ENCODE measurements at regions not wholly inside any gene's neighbourhood (a gene's known extent, or its start where the extent isn't known, plus 50 kb on each side); places are given as distances from the start of the nearest gene placed in this dataset.

DNA sequence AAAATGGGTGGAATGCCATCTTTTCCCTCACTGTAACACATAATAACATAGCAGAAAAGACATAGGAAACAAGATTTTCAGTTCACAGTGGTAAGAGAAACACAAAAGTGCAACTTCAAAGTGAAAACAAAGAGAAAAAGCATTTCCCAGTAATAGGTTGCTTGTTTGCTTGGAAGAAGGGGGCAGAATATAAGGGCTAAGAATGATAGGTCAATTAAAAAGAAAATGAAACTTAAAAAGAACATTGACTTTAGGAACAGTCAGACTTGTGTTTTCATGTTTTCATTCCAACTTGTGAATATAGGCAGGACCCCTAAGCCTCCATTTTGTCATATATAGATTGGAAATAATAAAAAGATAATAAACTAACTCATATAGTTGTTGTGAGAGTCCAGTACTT lies 168.2 kb upstream of the PPP3CA start:
- no peaks in the 10 kb centered on the region for H3K36me3 Mint-ChIP-seq (ENCODE audit: low read depth)
- H3K9me3 Mint-ChIP-seq, result no peaks in the 10 kb centered on the region
- intact Hi-C loops (cut with micrococcal nuclease), result no loop called here
- H3K27me3 Mint-ChIP-seq (ENCODE audit: low read depth), result peaks cover 28% of the 10 kb centered on the region
- CTCF ChIA-PET, result no interaction called here
- DNase-seq, result no peak
- no peak overlapping the region for H3K4me3 Mint-ChIP-seq
- H3K4me1 Mint-ChIP-seq (ENCODE audit: low read depth), result peaks cover 2% of the 10 kb centered on the region
- H3K27ac Mint-ChIP-seq, result no peak overlapping the region

DNA sequence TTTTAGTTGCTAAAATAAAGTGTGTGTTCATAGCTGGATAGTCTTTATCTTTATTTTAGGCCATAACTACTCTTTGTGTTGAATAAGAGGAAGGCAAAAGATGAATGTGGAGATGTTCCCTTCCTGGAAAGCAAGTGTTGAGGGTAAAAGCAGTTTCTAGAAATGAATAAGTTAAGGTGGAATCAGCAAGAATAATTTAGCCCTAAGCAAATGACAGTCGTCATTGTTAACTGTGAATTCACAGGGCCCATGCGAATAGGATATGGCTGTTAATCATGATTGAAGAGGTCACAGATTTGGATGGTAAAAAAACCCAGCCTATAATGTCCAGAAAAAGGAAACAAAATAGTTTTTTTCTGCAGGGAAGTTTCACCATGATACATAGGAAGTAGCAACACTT lies 167.8 kb upstream of the PPP3CA start:
- H3K27me3 Mint-ChIP-seq (ENCODE audit: low read depth), result peaks cover 25% of the 10 kb centered on the region
- no peaks in the 10 kb centered on the region for H3K9me3 Mint-ChIP-seq
- intact Hi-C loops (cut with micrococcal nuclease), result no loop called here
- no peak for DNase-seq
- no peaks in the 10 kb centered on the region for H3K36me3 Mint-ChIP-seq (ENCODE audit: low read depth)
- H3K4me1 Mint-ChIP-seq (ENCODE audit: low read depth), result peaks cover 2% of the 10 kb centered on the region
- CTCF ChIA-PET, result no interaction called here
- H3K27ac Mint-ChIP-seq, result no peak overlapping the region
- H3K4me3 Mint-ChIP-seq, result no peak overlapping the region

DNA sequence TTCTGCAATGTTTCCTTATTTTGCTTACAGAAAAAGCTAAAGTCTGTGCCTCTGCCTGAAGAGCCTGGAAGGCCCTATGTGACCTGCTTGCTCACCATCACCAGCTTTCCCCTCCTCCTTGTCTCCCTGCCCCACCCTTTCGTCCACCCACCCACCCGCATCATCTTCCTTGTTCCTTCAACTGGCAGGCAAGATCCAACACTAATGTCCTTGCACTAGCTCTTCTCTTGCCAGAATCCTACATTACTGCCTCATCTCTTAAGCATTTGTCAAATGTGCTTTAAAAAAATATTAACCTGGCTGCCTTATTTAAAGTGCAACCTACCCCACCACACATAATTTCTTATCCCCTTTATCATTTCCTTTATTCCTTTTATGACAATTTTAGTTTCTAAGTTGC lies 165.1 kb upstream of the PPP3CA start:
- intact Hi-C loops (cut with micrococcal nuclease), result no loop called here
- DNase-seq, result no peak
- Mint-ChIP-seq H3K4me3 (no peak overlapping the region), H3K4me1 (ENCODE audit: low read depth) (peaks cover 2% of the 10 kb centered on the region), H3K36me3 (ENCODE audit: low read depth) (no peaks in the 10 kb centered on the region), H3K27ac (no peak overlapping the region), H3K27me3 (ENCODE audit: low read depth) (peaks cover 18% of the 10 kb centered on the region), H3K9me3 (no peaks in the 10 kb centered on the region)
- CTCF ChIA-PET, result interaction anchor here (0.6 to 0.9 kb wide), 2 partner anchors 343 to 576 kb away, joined by 3 to 4 read pairs; no protein-coding TSS in a partner anchor

DNA sequence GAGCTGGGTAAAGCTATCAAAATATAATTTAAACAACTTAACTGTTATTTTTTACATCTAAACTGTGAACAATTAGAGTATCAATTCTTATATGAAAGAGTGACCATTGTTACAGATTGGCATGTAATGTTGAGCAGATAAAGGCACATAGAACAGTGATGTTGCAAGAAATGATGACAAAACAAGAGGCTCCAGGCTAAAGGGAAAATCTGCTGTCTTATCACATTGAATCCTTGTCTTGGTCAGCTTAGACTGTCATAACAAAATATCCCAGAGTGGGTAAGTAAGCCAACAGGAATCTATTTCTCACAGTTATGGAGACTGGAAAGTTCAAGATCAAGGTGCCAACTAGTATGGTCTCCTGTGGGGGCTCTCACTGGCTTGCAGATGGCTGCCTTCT lies 154.1 kb upstream of the PPP3CA start:
- no peaks in the 10 kb centered on the region for H3K9me3 Mint-ChIP-seq
- CTCF ChIA-PET, result no interaction called here
- peaks cover 7% of the 10 kb centered on the region for H3K27me3 Mint-ChIP-seq (ENCODE audit: low read depth)
- intact Hi-C loops (cut with micrococcal nuclease), result no loop called here
- DNase-seq, result no peak
- peaks cover 2% of the 10 kb centered on the region for H3K4me1 Mint-ChIP-seq (ENCODE audit: low read depth)
- H3K27ac Mint-ChIP-seq, result no peak overlapping the region
- H3K36me3 Mint-ChIP-seq (ENCODE audit: low read depth), result no peaks in the 10 kb centered on the region
- no peak overlapping the region for H3K4me3 Mint-ChIP-seq

DNA sequence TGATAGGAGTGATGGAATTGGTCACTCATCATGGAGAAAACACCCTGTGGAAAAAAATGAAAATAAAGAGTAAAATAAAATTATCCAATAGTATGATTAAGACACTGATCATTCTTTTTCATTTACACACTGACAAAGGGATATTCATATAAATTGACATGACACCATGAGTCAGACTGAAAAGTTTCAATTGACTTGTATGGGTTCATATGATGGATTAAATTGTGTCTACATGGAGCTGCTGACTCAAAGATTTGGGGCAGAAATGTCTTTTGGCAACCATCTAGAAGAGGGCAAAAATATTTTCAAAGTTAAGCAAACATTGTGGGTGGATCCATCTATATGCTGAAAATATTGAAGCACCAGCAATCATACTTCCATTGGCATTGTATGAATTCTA lies 153.4 kb upstream of the PPP3CA start:
- Mint-ChIP-seq H3K9me3 (no peaks in the 10 kb centered on the region), H3K4me1 (ENCODE audit: low read depth) (peaks cover 2% of the 10 kb centered on the region), H3K27me3 (ENCODE audit: low read depth) (peaks cover 7% of the 10 kb centered on the region), H3K36me3 (ENCODE audit: low read depth) (no peaks in the 10 kb centered on the region), H3K4me3 (no peak overlapping the region), H3K27ac (no peak overlapping the region)
- intact Hi-C loops (cut with micrococcal nuclease), result no loop called here
- CTCF ChIA-PET, result no interaction called here
- no peak for DNase-seq

DNA sequence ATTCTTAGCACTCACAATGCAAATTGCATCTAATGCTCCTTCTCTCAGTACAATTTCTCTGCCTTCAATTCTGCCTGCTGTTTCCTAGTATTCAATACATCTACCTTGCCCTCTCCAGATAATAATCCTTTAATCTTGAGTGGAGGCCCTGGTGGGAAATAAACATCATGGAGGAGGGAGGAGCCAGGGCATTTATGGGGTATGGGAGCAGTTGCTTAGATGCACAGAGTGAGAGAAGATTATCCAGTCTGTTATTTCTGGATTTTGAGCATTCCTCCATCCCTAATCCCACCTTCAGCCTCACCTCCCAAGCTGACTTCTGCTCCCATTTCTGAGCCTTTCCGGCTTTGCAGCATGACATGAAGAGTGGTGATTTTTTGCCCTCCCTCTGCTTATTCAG lies 127.9 kb upstream of the PPP3CA start:
- no peaks in the 10 kb centered on the region for H3K36me3 Mint-ChIP-seq (ENCODE audit: low read depth)

DNA sequence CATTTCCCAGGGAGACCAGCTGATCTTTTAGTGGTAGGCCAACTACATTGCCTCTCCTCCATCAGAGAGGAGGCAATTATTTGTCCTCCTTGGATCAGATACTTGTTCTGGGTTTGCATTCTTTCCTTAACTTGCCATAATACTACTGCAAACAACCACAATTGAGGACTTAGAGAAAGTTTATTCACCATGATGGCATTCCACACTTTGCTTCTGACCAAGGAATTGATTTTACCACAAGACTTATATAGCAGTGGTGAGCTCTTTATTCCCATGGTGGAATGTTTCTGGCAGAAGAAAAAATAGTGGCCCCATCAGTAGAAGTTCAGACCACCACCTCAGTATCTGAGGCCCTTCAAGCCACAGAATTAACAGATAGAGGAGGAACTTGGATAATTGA lies 123.9 kb upstream of the PPP3CA start:
- Mint-ChIP-seq H3K9me3 (no peaks in the 10 kb centered on the region), H3K4me3 (no peak overlapping the region), H3K4me1 (ENCODE audit: low read depth) (no peaks in the 10 kb centered on the region), H3K27ac (no peak overlapping the region), H3K36me3 (ENCODE audit: low read depth) (no peaks in the 10 kb centered on the region), H3K27me3 (ENCODE audit: low read depth) (peaks cover 12% of the 10 kb centered on the region)
- no peak for DNase-seq
- intact Hi-C loops (cut with micrococcal nuclease), result no loop called here
- CTCF ChIA-PET, result no interaction called here

More for the DNA sequence above, 127.9 kb upstream of the PPP3CA start:
- Mint-ChIP-seq H3K4me1 (ENCODE audit: low read depth) (no peaks in the 10 kb centered on the region), H3K27me3 (ENCODE audit: low read depth) (peaks cover 14% of the 10 kb centered on the region), H3K27ac (no peak overlapping the region), H3K4me3 (no peak overlapping the region), H3K9me3 (no peaks in the 10 kb centered on the region)
- DNase-seq, result no peak
- intact Hi-C loops (cut with micrococcal nuclease), result no loop called here
- CTCF ChIA-PET, result interaction anchor here (0.6 kb wide), 1 partner anchor 18 kb away, joined by 4 read pairs; no protein-coding TSS in a partner anchor

DNA sequence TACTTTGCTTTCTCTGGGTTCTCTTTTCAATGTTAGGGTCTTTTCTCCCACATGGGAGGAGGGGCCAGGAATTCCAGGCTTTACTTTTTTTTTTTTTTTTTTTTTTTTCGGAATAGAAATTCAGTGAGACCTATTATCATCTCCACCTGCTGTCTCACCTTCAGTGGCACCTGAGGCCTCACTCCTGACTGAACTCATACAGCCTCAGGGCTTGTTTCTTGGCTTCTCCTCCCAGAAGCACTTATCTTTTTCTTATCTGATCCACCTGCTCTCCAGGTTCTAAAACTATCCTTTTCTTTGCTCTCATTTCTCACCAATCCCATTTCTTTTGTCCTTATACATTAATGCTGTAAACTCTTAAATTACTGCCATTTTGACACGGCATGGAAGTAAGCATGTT lies 117.3 kb upstream of the PPP3CA start:
- no peak for DNase-seq
- intact Hi-C loops (cut with micrococcal nuclease), result no loop called here
- CTCF ChIA-PET, result no interaction called here

DNA sequence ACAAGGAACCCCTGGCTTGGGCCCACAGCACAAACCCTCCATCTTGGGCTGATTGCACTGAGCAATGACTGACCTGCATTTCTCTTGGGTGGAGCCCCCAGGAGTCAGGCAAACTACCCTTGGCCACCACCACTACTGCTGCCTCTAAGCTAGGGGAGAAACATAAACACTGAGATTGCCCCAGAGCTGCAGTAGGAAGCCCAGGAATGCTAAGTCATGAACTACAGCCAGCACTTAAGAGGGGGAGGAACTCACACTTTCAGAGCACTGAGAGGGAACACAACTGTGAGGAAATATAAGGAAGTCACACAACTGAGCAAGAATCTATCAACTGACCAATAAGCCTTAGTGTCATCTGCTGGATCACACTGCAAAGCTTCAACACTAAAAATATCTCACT lies 111.6 kb upstream of the PPP3CA start:
- CTCF ChIA-PET, result interaction anchor here (0.9 kb wide), 1 partner anchor 10 kb away, joined by 3 read pairs; no protein-coding TSS in a partner anchor
- H3K4me1 Mint-ChIP-seq (ENCODE audit: low read depth), result no peaks in the 10 kb centered on the region
- H3K27me3 Mint-ChIP-seq (ENCODE audit: low read depth), result peaks cover 26% of the 10 kb centered on the region
- H3K4me3 Mint-ChIP-seq, result no peak overlapping the region
- intact Hi-C loops (cut with micrococcal nuclease), result no loop called here
- peaks cover 7% of the 10 kb centered on the region for H3K9me3 Mint-ChIP-seq
- H3K36me3 Mint-ChIP-seq (ENCODE audit: low read depth), result no peaks in the 10 kb centered on the region
- no peak for DNase-seq
- H3K27ac Mint-ChIP-seq, result no peak overlapping the region

More for the DNA sequence above, 117.3 kb upstream of the PPP3CA start:
- Mint-ChIP-seq H3K27ac (no peak overlapping the region), H3K9me3 (peaks cover 7% of the 10 kb centered on the region), H3K36me3 (ENCODE audit: low read depth) (no peaks in the 10 kb centered on the region), H3K4me1 (ENCODE audit: low read depth) (no peaks in the 10 kb centered on the region), H3K27me3 (ENCODE audit: low read depth) (peaks cover 17% of the 10 kb centered on the region), H3K4me3 (no peak overlapping the region)

DNA sequence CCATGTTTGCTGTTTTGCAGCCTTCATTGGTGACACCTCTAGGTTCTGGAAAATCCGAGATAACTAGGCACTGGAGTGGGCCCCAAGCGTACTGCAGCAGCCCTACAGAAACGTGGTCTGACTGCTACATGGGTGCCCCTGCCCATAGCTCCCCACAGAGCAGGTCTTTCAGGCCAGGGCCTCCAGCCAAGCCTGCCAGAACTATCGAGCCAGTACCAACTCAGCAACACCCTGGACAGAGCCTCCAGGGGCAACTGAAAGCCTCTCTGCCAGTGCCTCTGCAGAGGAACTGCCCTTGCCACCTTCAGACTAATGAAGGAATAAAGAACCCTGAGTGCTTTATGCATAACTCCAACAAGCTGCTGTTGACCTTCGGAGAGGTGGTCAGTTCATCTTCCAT lies 111.1 kb upstream of the PPP3CA start:
- Mint-ChIP-seq H3K4me1 (ENCODE audit: low read depth) (no peaks in the 10 kb centered on the region), H3K36me3 (ENCODE audit: low read depth) (no peaks in the 10 kb centered on the region), H3K27me3 (ENCODE audit: low read depth) (peaks cover 26% of the 10 kb centered on the region), H3K9me3 (peaks cover 7% of the 10 kb centered on the region), H3K27ac (no peak overlapping the region), H3K4me3 (no peak overlapping the region)
- CTCF ChIA-PET, result no interaction called here
- intact Hi-C loops (cut with micrococcal nuclease), result no loop called here
- DNase-seq, result no peak

DNA sequence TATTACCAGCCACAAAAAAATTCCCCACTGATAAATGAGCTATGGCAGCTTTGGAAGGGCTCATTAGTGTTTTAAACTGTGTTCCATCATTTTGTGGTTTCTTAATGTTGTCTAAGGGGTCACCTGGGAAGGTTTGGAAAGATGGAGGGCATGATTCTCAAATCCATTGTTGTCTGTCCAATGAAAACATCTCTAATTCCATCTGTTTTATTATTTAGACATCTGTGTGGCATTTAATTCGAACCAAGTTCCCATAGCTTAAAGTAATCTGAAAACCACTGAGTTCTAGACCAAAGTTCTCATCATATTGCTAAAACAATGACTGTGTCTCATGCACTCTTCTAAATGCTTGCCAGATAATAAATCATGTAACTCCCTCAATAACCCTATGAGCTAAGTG lies 103.8 kb upstream of the PPP3CA start:
- Mint-ChIP-seq H3K4me1 (ENCODE audit: low read depth) (no peaks in the 10 kb centered on the region), H3K27me3 (ENCODE audit: low read depth) (peaks cover 15% of the 10 kb centered on the region), H3K27ac (no peak overlapping the region), H3K4me3 (no peak overlapping the region), H3K36me3 (ENCODE audit: low read depth) (no peaks in the 10 kb centered on the region), H3K9me3 (no peaks in the 10 kb centered on the region)
- DNase-seq, result no peak
- CTCF ChIA-PET, result no interaction called here
- intact Hi-C loops (cut with micrococcal nuclease), result no loop called here

DNA sequence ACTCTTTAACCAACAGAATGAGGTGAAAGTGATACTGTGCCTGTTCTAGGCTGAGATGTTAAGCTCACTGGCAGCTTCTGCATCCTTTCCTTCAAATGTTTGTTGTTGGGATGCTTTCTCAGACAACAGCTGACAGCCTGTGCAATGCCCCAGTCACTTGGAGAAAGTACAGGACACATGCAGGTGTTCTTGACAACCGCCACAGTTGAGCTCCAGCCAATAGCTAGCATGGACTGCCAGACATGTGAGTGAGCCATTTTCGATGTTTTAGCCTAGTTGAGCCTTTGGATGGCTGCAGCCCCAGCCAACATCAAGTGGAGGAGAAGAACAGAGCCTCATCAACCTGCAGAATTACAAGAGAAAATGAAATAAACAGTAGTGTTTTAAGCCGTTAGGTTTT lies 94.1 kb upstream of the PPP3CA start:
- H3K36me3 Mint-ChIP-seq (ENCODE audit: low read depth), result no peaks in the 10 kb centered on the region
- H3K27ac Mint-ChIP-seq, result no peak overlapping the region
- H3K4me1 Mint-ChIP-seq (ENCODE audit: low read depth), result no peaks in the 10 kb centered on the region
- peaks cover 21% of the 10 kb centered on the region for H3K27me3 Mint-ChIP-seq (ENCODE audit: low read depth)
- no peak overlapping the region for H3K4me3 Mint-ChIP-seq
- DNase-seq, result no peak
- intact Hi-C loops (cut with micrococcal nuclease), result no loop called here
- no peaks in the 10 kb centered on the region for H3K9me3 Mint-ChIP-seq
- CTCF ChIA-PET, result no interaction called here

DNA sequence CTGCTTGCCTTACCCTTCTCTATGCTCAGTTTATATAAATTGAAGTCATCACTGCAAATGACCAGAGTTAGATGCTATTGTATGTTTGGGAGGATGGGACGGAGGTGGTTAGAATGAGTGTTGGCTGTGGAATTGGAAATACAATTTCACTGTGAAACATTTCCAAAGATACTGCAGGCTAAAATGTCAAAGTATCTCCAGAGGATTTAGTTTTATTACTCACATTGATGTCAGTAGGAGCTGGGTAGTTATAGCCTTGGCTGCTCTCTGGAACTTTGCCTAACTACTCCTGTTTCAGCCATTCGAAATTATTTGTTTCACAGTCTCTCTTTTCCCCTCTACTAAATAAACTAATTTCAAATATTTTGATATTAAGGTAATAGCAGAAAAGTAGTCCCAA lies 92.6 kb upstream of the PPP3CA start:
- CTCF ChIA-PET, result no interaction called here
- Mint-ChIP-seq H3K27me3 (ENCODE audit: low read depth) (peaks cover 19% of the 10 kb centered on the region), H3K27ac (no peak overlapping the region), H3K9me3 (no peaks in the 10 kb centered on the region), H3K4me3 (no peak overlapping the region), H3K4me1 (ENCODE audit: low read depth) (no peaks in the 10 kb centered on the region), H3K36me3 (ENCODE audit: low read depth) (no peaks in the 10 kb centered on the region)
- DNase-seq, result no peak
- intact Hi-C loops (cut with micrococcal nuclease), result loop anchor here (5.0 kb wide), 1 partner anchor 273 kb away; no protein-coding TSS in a partner anchor

DNA sequence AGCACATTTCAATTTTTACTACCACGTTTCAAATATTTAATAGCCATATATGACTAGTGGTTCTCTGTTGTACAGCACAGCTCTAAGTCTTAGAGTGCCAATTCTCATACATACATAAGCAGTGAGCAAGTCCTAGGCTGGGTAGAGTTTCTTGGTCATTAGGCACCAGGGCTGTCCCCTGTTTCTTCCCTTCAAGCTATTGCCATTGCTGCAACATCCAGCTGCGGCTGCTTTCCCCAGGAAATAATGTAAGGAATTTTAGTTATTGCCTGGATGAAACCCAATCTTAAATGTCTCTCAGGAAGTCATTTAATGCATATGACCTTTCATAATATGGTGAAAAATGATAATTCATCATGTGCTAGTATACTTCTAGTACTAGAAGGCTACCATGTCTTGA lies 74.1 kb upstream of the PPP3CA start:
- Mint-ChIP-seq H3K9me3 (peaks cover 2% of the 10 kb centered on the region), H3K27ac (no peak overlapping the region), H3K36me3 (ENCODE audit: low read depth) (no peaks in the 10 kb centered on the region), H3K4me3 (no peak overlapping the region), H3K4me1 (ENCODE audit: low read depth) (peaks cover 35% of the 10 kb centered on the region), H3K27me3 (ENCODE audit: low read depth) (peaks cover 32% of the 10 kb centered on the region)
- no peak for DNase-seq
- intact Hi-C loops (cut with micrococcal nuclease), result no loop called here
- CTCF ChIA-PET, result no interaction called here
